ENCODE measurements at regions not wholly inside any gene's neighbourhood (a gene's known extent, or its start where the extent isn't known, plus 50 kb on each side); places are given as distances from the start of the nearest gene placed in this dataset.
"Not testable (repeated sequence)": the region's sequence is repeated elsewhere in the genome, so short reads cannot be mapped to it uniquely, and the experiment has no call there.

- H3K4me3 ChIP-seq (ENCODE audit: low read depth, low read length); DNase-seq (ENCODE audit: low read depth): not testable (repeated sequence)
Observed at GRCh38 chr15:20388161-20388560, 153.4 kb downstream of the GOLGA6L6 start.

GRCh38 chr15:20386198-20386597 is 155.4 kb downstream of the GOLGA6L6 start:
- no peak overlapping the region for H3K4me3 ChIP-seq (ENCODE audit: low read depth, low read length)
- TF ChIP-seq CTCF (IDR thresholded peaks at IDR 0.05; ENCODE audit: control insufficient read depth, extremely low read depth, insufficient read depth): no peak
- no peak for DNase-seq (ENCODE audit: low read depth)

- DNase-seq (ENCODE audit: low read depth): not testable (repeated sequence)
Observed at GRCh38 chr15:20380199-20380598, 161.4 kb downstream of the GOLGA6L6 start.

GRCh38 chr15:20376872-20377271 is 164.7 kb downstream of the GOLGA6L6 start:
- DNase-seq (ENCODE audit: low read depth): no peak
- no peak for TF ChIP-seq CTCF (IDR thresholded peaks at IDR 0.05; ENCODE audit: control insufficient read depth, extremely low read depth, insufficient read depth)
- no peak overlapping the region for H3K4me3 ChIP-seq (ENCODE audit: low read depth, low read length)

More at GRCh38 chr15:20380199-20380598, 161.4 kb downstream of the GOLGA6L6 start:
- not testable (repeated sequence) for H3K4me3 ChIP-seq (ENCODE audit: low read depth, low read length)

GRCh38 chr15:20372416-20372815 is 169.2 kb downstream of the GOLGA6L6 start:
- DNase-seq (ENCODE audit: low read depth); H3K4me3 ChIP-seq (ENCODE audit: low read depth, low read length): not testable (repeated sequence)

- no peak overlapping the region for H3K4me3 ChIP-seq (ENCODE audit: low read depth, low read length)
- no peak for TF ChIP-seq CTCF (IDR thresholded peaks at IDR 0.05; ENCODE audit: control insufficient read depth, extremely low read depth, insufficient read depth)
- no peak for DNase-seq (ENCODE audit: low read depth)
Observed at GRCh38 chr15:20369500-20369899, 172.1 kb downstream of the GOLGA6L6 start.

- no peak overlapping the region for H3K4me3 ChIP-seq (ENCODE audit: low read depth, low read length)
- DNase-seq (ENCODE audit: low read depth): no peak
- TF ChIP-seq CTCF (IDR thresholded peaks at IDR 0.05; ENCODE audit: control insufficient read depth, extremely low read depth, insufficient read depth): no peak
Observed at GRCh38 chr15:20368974-20369373, 172.6 kb downstream of the GOLGA6L6 start.

- no peak for DNase-seq (ENCODE audit: low read depth)
- no peak for TF ChIP-seq CTCF (IDR thresholded peaks at IDR 0.05; ENCODE audit: control insufficient read depth, extremely low read depth, insufficient read depth)
- H3K4me3 ChIP-seq (ENCODE audit: low read depth, low read length): no peak overlapping the region
Observed at GRCh38 chr15:20367093-20367492, 174.5 kb downstream of the GOLGA6L6 start.

GRCh38 chr15:20363591-20363990 is 178.0 kb downstream of the GOLGA6L6 start:
- DNase-seq (ENCODE audit: low read depth); H3K4me3 ChIP-seq (ENCODE audit: low read depth, low read length): not testable (repeated sequence)
